ENCODE measurements at regions not wholly inside any gene's neighbourhood (a gene's known extent, or its start where the extent isn't known, plus 50 kb on each side); places are given as distances from the start of the nearest gene placed in this dataset.

- TF ChIP-seq RFX5 (IDR thresholded peaks at IDR 0.05; ENCODE audit: low read length) (no peak), JUND (IDR thresholded peaks at IDR 0.05) (no peak), CHD2 (IDR thresholded peaks at IDR 0.05; ENCODE audit: low read length, partially characterized antibody) (no peak), SMC3 (IDR thresholded peaks at IDR 0.05; ENCODE audit: low read depth, low read length) (peak; percentile 62)
- TF ChIP-seq, protein P1, sequence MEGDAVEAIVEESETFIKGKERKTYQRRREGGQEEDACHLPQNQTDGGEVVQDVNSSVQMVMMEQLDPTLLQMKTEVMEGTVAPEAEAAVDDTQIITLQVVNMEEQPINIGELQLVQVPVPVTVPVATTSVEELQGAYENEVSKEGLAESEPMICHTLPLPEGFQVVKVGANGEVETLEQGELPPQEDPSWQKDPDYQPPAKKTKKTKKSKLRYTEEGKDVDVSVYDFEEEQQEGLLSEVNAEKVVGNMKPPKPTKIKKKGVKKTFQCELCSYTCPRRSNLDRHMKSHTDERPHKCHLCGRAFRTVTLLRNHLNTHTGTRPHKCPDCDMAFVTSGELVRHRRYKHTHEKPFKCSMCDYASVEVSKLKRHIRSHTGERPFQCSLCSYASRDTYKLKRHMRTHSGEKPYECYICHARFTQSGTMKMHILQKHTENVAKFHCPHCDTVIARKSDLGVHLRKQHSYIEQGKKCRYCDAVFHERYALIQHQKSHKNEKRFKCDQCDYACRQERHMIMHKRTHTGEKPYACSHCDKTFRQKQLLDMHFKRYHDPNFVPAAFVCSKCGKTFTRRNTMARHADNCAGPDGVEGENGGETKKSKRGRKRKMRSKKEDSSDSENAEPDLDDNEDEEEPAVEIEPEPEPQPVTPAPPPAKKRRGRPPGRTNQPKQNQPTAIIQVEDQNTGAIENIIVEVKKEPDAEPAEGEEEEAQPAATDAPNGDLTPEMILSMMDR (IDR thresholded peaks at IDR 0.05), result peak; percentile 73
Measured at GRCh38 chrX:11944501-11944900, 186.5 kb downstream of the MSL3 start (continued).

GRCh38 chrX:11949291-11949690 lies 189.0 kb upstream of the FRMPD4 start:
- Histone ChIP-seq H4K20me1 (ENCODE audit: insufficient read depth) (no peaks in the 10 kb centered on the region), H3K9ac (no peak overlapping the region), H3K79me2 (ENCODE audit: insufficient read depth) (no peaks in the 10 kb centered on the region), H3K4me3 (ENCODE audit: low read depth in 2 of 2, low read length in 1 of 2) (no peak overlapping the region), H3F3A (replicated peaks; ENCODE audit: insufficient read depth) (peaks cover 13% of the 10 kb centered on the region), H3K4me1 (ENCODE audit: control insufficient read depth in 1 of 2, insufficient read depth in 2 of 2, low read depth in 1 of 2, low read length in 1 of 2) (peaks cover 0 to 11% of the 10 kb centered on the region in 2 experiments; a peak in 1 of 4 replicates), H3K27me3 (ENCODE audit: insufficient read depth) (no peaks in the 10 kb centered on the region), H3K27ac (ENCODE audit: low read depth in 2 of 2, low read length in 1 of 2) (no peak overlapping the region), H3K36me3 (replicated peaks in 1 of 2; ENCODE audit: control insufficient read depth in 1 of 2, insufficient read depth in 2 of 2, low read length in 1 of 2) (no peaks in the 10 kb centered on the region), H3K9me2 (no peaks in the 10 kb centered on the region), H2AFZ (ENCODE audit: low read depth) (no peak overlapping the region), H3K9me3 (no peaks in the 10 kb centered on the region), H3K4me2 (no peak overlapping the region)
- ChIA-PET CTCF (no interaction called here), POLR2A (no interaction called here)
- 64% methylated on average over 1 of the region's 1 CpG for WGBS (ENCODE audit: low lambda C conversion rate)
- no peak for DNase-seq
- no peak for TF ChIP-seq TCF12 (IDR thresholded peaks at IDR 0.05)
- TF ChIP-seq NFIC (IDR thresholded peaks at IDR 0.05; ENCODE audit: borderline replicate concordance), result no peak
- TF ChIP-seq ELF1 (IDR thresholded peaks at IDR 0.05), result no peak
- no peak for TF ChIP-seq FOSL2 (IDR thresholded peaks at IDR 0.05; ENCODE audit: borderline replicate concordance, low read depth)
- TF ChIP-seq CHD2 (IDR thresholded peaks at IDR 0.05; ENCODE audit: low read length, partially characterized antibody), result no peak
- TF ChIP-seq, protein P2, sequence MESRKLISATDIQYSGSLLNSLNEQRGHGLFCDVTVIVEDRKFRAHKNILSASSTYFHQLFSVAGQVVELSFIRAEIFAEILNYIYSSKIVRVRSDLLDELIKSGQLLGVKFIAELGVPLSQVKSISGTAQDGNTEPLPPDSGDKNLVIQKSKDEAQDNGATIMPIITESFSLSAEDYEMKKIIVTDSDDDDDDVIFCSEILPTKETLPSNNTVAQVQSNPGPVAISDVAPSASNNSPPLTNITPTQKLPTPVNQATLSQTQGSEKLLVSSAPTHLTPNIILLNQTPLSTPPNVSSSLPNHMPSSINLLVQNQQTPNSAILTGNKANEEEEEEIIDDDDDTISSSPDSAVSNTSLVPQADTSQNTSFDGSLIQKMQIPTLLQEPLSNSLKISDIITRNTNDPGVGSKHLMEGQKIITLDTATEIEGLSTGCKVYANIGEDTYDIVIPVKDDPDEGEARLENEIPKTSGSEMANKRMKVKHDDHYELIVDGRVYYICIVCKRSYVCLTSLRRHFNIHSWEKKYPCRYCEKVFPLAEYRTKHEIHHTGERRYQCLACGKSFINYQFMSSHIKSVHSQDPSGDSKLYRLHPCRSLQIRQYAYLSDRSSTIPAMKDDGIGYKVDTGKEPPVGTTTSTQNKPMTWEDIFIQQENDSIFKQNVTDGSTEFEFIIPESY (IDR thresholded peaks at IDR 0.05; ENCODE audit: borderline replicate concordance, low read depth), result no peak
- TF ChIP-seq RCOR1 (IDR thresholded peaks at IDR 0.05; ENCODE audit: low read length), result no peak
- no peak for TF ChIP-seq MXI1 (IDR thresholded peaks at IDR 0.05; ENCODE audit: low read depth, low read length)
- TF ChIP-seq IRF3 (IDR thresholded peaks at IDR 0.05; ENCODE audit: low read depth, low read length), result no peak
- TF ChIP-seq MEF2A (IDR thresholded peaks at IDR 0.05; ENCODE audit: borderline replicate concordance, low read depth), result no peak
- TF ChIP-seq FOXM1 (IDR thresholded peaks at IDR 0.05; ENCODE audit: low read depth), result no peak
- TF ChIP-seq, protein P3, sequence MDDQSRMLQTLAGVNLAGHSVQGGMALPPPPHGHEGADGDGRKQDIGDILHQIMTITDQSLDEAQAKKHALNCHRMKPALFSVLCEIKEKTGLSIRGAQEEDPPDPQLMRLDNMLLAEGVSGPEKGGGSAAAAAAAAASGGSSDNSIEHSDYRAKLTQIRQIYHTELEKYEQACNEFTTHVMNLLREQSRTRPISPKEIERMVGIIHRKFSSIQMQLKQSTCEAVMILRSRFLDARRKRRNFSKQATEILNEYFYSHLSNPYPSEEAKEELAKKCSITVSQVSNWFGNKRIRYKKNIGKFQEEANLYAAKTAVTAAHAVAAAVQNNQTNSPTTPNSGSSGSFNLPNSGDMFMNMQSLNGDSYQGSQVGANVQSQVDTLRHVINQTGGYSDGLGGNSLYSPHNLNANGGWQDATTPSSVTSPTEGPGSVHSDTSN (IDR thresholded peaks at IDR 0.05), result no peak
- no peak for TF ChIP-seq POLR2AphosphoS5 (IDR thresholded peaks at IDR 0.05; ENCODE audit: low read depth, low read length)
